ENCODE measurements at regions not wholly inside any gene's neighbourhood (a gene's known extent, or its start where the extent isn't known, plus 50 kb on each side); places are given as distances from the start of the nearest gene placed in this dataset.

DNA sequence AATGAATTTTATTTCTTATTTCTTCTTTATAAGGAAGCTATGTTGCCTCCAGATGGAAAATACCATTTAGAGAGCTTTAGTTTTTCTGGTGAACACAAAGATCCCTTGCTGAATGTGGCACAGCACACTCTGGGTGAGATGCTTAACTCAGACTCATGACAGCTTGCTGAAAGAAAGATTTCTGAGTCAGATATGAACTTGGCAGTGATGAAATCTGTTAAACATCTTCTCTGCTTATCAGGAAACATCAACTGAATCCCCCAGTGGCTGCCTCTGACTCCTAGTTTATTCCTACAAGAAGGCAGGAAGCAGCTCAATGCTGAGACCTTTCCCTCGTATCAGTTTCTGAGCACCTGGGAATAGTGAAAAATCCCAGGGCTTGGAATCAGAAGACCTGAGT lies 162.8 kb downstream of the OSR1 start:
- TF ChIP-seq, protein P1, sequence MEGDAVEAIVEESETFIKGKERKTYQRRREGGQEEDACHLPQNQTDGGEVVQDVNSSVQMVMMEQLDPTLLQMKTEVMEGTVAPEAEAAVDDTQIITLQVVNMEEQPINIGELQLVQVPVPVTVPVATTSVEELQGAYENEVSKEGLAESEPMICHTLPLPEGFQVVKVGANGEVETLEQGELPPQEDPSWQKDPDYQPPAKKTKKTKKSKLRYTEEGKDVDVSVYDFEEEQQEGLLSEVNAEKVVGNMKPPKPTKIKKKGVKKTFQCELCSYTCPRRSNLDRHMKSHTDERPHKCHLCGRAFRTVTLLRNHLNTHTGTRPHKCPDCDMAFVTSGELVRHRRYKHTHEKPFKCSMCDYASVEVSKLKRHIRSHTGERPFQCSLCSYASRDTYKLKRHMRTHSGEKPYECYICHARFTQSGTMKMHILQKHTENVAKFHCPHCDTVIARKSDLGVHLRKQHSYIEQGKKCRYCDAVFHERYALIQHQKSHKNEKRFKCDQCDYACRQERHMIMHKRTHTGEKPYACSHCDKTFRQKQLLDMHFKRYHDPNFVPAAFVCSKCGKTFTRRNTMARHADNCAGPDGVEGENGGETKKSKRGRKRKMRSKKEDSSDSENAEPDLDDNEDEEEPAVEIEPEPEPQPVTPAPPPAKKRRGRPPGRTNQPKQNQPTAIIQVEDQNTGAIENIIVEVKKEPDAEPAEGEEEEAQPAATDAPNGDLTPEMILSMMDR (IDR thresholded peaks at IDR 0.05; ENCODE audit: insufficient read depth, low read length), result no peak
- TF ChIP-seq, protein P2, sequence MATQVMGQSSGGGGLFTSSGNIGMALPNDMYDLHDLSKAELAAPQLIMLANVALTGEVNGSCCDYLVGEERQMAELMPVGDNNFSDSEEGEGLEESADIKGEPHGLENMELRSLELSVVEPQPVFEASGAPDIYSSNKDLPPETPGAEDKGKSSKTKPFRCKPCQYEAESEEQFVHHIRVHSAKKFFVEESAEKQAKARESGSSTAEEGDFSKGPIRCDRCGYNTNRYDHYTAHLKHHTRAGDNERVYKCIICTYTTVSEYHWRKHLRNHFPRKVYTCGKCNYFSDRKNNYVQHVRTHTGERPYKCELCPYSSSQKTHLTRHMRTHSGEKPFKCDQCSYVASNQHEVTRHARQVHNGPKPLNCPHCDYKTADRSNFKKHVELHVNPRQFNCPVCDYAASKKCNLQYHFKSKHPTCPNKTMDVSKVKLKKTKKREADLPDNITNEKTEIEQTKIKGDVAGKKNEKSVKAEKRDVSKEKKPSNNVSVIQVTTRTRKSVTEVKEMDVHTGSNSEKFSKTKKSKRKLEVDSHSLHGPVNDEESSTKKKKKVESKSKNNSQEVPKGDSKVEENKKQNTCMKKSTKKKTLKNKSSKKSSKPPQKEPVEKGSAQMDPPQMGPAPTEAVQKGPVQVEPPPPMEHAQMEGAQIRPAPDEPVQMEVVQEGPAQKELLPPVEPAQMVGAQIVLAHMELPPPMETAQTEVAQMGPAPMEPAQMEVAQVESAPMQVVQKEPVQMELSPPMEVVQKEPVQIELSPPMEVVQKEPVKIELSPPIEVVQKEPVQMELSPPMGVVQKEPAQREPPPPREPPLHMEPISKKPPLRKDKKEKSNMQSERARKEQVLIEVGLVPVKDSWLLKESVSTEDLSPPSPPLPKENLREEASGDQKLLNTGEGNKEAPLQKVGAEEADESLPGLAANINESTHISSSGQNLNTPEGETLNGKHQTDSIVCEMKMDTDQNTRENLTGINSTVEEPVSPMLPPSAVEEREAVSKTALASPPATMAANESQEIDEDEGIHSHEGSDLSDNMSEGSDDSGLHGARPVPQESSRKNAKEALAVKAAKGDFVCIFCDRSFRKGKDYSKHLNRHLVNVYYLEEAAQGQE (IDR thresholded peaks at IDR 0.05; ENCODE audit: insufficient replicate concordance, low read depth), result no peak
- TF ChIP-seq SPI1 (IDR thresholded peaks at IDR 0.05; ENCODE audit: borderline replicate concordance, low read depth) (no peak), POLR2AphosphoS5 (IDR thresholded peaks at IDR 0.05; ENCODE audit: low read depth) (no peak), GABPA (IDR thresholded peaks at IDR 0.05; ENCODE audit: low read depth) (no peak)
